Spleen (tissue), 7 donors: ENCODE measurements at regions not wholly inside any gene's neighbourhood (a gene's known extent, or its start where the extent isn't known, plus 50 kb on each side); places are given as distances from the start of the nearest gene placed in this dataset.

Experiments used
- CTCF ChIP-seq, 11 experiments: fragments of 200-600 bp in 7 of 11; fragments of 450-650 bp in 4 of 11; sonication (generic) in 4 of 11; IDR thresholded peaks in 8 of 11; conservative IDR thresholded peaks in 3 of 11; 1 replicate in 7 of 11; 2 replicates in 4 of 11; pipeline versions ENCODE4 v1.4.0 to v1.8.0; 2016 to 2021; ENCODE audit warnings: antibody characterized with exemption in 11 of 11, inconsistent platforms in 4 of 11, mild to moderate bottlenecking in 1 of 11
- POLR2A ChIP-seq, 3 donors: fragments of 450-650 bp; IDR thresholded peaks; one replicate each; pipeline ENCODE4 v1.5.1; 2017; ENCODE audit warnings: antibody characterized with exemption in 3 of 3, mild to moderate bottlenecking in 1 of 3
- POLR2AphosphoS5 ChIP-seq, 3 donors: sonication (generic); formaldehyde crosslinking; IDR thresholded peaks; one replicate each; pipeline ENCODE4 v1.5.1; 2017; ENCODE audit warnings: antibody characterized with exemption in 3 of 3
- donor health status: DM: no; HTN: no; CAD: no; lungs with moderate emphysema.
- donor health status: DM: no; HTN: no; CAD: no.
- donor health status: DM: no; HTN: no; CAD: no.

- TF ChIP-seq POLR2A (IDR thresholded peaks at IDR 0.05) (no peak), CTCF (IDR thresholded peaks at IDR 0.05 in 8 of 11, conservative IDR thresholded peaks at IDR 0.05 in 3 of 11) (no peak), POLR2AphosphoS5 (IDR thresholded peaks at IDR 0.05) (no peak)
These were observed 356.2 kb downstream of the GPD2 start for GRCh38 chr2:156792242-156792840.
